Mammary epithelial cell (primary cell): ENCODE measurements at regions not wholly inside any gene's neighbourhood (a gene's known extent, or its start where the extent isn't known, plus 50 kb on each side); places are given as distances from the start of the nearest gene placed in this dataset.

Source experiments
- EZH2 ChIP-seq: IDR thresholded peaks from 2 replicates; pipeline ENCODE4 v1.6.1; 2012; ENCODE audit warnings: low read length, inconsistent platforms, borderline replicate concordance
- TF ChIP-seq, protein P1 (sequence below), 2 donors: IDR thresholded peaks in 1 of 2; conservative IDR thresholded peaks in 1 of 2; 2 replicates each; pipeline ENCODE4 v1.5.1; 2011 to 2012; ENCODE audit warnings: inconsistent platforms in 2 of 2, low read length in 2 of 2, mild to moderate bottlenecking in 2 of 2, control low read depth in 1 of 2, low read depth in 1 of 2; ENCODE audit not compliant: insufficient read depth in 1 of 2; ENCODE audit errors: extremely low read depth in 1 of 2

DNA sequence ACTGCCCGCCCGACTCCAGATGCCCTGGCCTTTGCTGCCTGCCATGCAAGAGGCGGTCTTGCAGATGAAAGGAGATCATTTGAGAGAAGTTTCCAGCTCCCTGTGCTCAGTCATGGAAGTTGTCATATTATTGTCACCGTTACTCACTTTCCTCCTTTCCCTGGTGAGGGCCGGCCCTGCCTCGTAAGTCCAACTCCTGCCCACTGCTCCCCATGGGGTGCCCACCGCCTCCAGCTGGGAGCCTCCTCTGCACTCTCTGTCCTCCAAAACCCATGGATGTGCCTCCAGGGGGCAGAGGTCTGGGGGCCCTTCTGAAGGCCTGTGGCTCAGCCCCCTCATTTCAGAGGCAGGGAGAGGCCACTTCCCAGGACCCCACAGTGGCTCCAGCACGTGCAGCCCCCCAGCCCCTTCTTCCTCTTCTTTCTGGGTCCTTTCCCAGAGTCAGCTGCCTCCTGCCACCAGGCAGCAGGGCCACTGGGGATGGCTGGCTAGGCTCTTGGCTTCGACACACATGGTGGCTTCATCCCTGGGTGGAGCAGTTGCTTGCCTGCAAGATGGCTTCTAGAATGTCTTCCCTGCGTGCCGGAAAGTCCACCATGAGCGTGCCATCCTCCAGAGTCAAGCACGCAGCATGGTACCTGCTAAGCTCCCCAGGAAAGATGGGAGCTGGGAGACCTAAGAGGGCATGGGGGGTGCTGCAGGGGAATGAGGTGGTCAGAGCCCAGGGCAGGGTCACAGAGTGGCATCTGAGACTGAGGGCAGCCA is 97.9 kb upstream of the RUNX3 start:
- TF ChIP-seq, protein P1, sequence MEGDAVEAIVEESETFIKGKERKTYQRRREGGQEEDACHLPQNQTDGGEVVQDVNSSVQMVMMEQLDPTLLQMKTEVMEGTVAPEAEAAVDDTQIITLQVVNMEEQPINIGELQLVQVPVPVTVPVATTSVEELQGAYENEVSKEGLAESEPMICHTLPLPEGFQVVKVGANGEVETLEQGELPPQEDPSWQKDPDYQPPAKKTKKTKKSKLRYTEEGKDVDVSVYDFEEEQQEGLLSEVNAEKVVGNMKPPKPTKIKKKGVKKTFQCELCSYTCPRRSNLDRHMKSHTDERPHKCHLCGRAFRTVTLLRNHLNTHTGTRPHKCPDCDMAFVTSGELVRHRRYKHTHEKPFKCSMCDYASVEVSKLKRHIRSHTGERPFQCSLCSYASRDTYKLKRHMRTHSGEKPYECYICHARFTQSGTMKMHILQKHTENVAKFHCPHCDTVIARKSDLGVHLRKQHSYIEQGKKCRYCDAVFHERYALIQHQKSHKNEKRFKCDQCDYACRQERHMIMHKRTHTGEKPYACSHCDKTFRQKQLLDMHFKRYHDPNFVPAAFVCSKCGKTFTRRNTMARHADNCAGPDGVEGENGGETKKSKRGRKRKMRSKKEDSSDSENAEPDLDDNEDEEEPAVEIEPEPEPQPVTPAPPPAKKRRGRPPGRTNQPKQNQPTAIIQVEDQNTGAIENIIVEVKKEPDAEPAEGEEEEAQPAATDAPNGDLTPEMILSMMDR (conservative IDR thresholded peaks at IDR 0.05 in 1 of 2, IDR thresholded peaks at IDR 0.05 in 1 of 2; ENCODE audit: extremely low read depth in 1 of 2, insufficient read depth in 1 of 2, low read depth in 1 of 2, low read length in 2 of 2): no peak
- no peak for TF ChIP-seq EZH2
